GM23338 (cell line): ENCODE measurements at regions not wholly inside any gene's neighbourhood (a gene's known extent, or its start where the extent isn't known, plus 50 kb on each side); places are given as distances from the start of the nearest gene placed in this dataset.

Experiments used
- ATAC-seq: fragments of 200-7000 bp; cut with Tn5 transposase; 3 replicates; pipeline ENCODE4 v1.9.1; 2020
- DNase-seq: peaks from one replicate; pipeline ENCODE4 v3.0.0-alpha.2; 2015; ENCODE audit warnings: low spot score
- H2AFZ ChIP-seq: fragments of 200-600 bp; sonication (generic); 2 replicates; pipeline ENCODE4 v1.8.0; 2016; ENCODE audit warnings: antibody characterized with exemption, mild to moderate bottlenecking, moderate library complexity
- H3F3A ChIP-seq: fragments of 200-600 bp; sonication (generic); replicated peaks from 2 replicates; pipeline ENCODE4 v1.8.0; 2017; ENCODE audit warnings: antibody characterized with exemption, mixed run types, low read depth
- H3K27ac ChIP-seq: fragments of 200-600 bp; sonication (generic); 2 replicates; pipeline ENCODE4 v1.6.1; 2016; ENCODE audit warnings: low read depth
- H3K27me3 ChIP-seq: fragments of 200-600 bp; sonication (generic); 2 replicates; pipeline ENCODE4 v1.8.0; 2016; ENCODE audit warnings: mild to moderate bottlenecking, mixed run types, moderate library complexity; ENCODE audit not compliant: insufficient read depth
- H3K36me3 ChIP-seq: fragments of 200-600 bp; sonication (generic); 2 replicates; pipeline ENCODE4 v1.8.0; 2016; ENCODE audit warnings: mild to moderate bottlenecking; ENCODE audit not compliant: insufficient read depth
- H3K4me1 ChIP-seq: fragments of 200-600 bp; sonication (generic); 2 replicates; pipeline ENCODE4 v1.8.0; 2016; ENCODE audit warnings: mild to moderate bottlenecking, moderate library complexity; ENCODE audit not compliant: insufficient read depth
- H3K4me2 ChIP-seq: fragments of 200-600 bp; sonication (generic); 2 replicates; pipeline ENCODE4 v1.7.1; 2017; ENCODE audit warnings: mixed run types
- H3K4me3 ChIP-seq: fragments of 200-600 bp; sonication (generic); 2 replicates; pipeline ENCODE4 v1.6.1; 2016; ENCODE audit warnings: mixed run types
- H3K79me2 ChIP-seq: fragments of 200-600 bp; sonication (generic); replicated peaks from 2 replicates; pipeline ENCODE4 v1.8.0; 2017; ENCODE audit warnings: mild to moderate bottlenecking; ENCODE audit not compliant: insufficient read depth
- H3K9me2 ChIP-seq: fragments of 200-600 bp; sonication (generic); 2 replicates; pipeline ENCODE4 v1.8.0; 2017; ENCODE audit not compliant: insufficient read depth
- H4K20me1 ChIP-seq: fragments of 200-600 bp; sonication (generic); replicated peaks from 2 replicates; pipeline ENCODE4 v1.8.0; 2017; ENCODE audit warnings: mild to moderate bottlenecking; ENCODE audit not compliant: insufficient read depth
- H3K27ac Mint-ChIP-seq: 2 replicates; pipeline ENCODE4 v1.8.0; 2020; ENCODE audit warnings: inconsistent platforms, mild to moderate bottlenecking, moderate library complexity, mixed read lengths
- H3K27me3 Mint-ChIP-seq: 3 replicates; pipeline ENCODE4 v1.8.0; 2022; ENCODE audit warnings: low read depth, mild to moderate bottlenecking, moderate library complexity, mixed read lengths, inconsistent platforms; ENCODE audit not compliant: insufficient read depth, poor library complexity
- H3K36me3 Mint-ChIP-seq: 3 replicates; pipeline ENCODE4 v1.8.0; 2021; ENCODE audit warnings: low read depth, mild to moderate bottlenecking, inconsistent platforms, moderate library complexity, mixed read lengths
- H3K4me1 Mint-ChIP-seq: 3 replicates; pipeline ENCODE4 v1.8.0; 2020; ENCODE audit warnings: mild to moderate bottlenecking, inconsistent platforms, mixed read lengths
- H3K4me3 Mint-ChIP-seq: 3 replicates; pipeline ENCODE4 v1.8.0; 2021; ENCODE audit warnings: moderate library complexity, mild to moderate bottlenecking, inconsistent platforms, mixed read lengths
- H3K9me3 Mint-ChIP-seq: 3 replicates; pipeline ENCODE4 v1.8.0; 2020; ENCODE audit warnings: moderate library complexity, mild to moderate bottlenecking, inconsistent platforms, mixed read lengths
- CREB1 ChIP-seq: fragments of 250-450 bp; sonication (Bioruptor Pico); IDR thresholded peaks from 2 replicates; pipeline ENCODE4 v1.5.0; 2020; ENCODE audit warnings: low read depth, mild to moderate bottlenecking, moderate library complexity
- ETS1 ChIP-seq: IDR thresholded peaks from 2 replicates; pipeline ENCODE4 v1.6.1; 2016; ENCODE audit warnings: antibody characterized with exemption
- EZH2 ChIP-seq: fragments of 200-600 bp; sonication (generic); IDR thresholded peaks from one replicate; pipeline ENCODE4 v1.8.0; 2017; ENCODE audit warnings: antibody characterized with exemption, mild to moderate bottlenecking, low read depth; ENCODE audit not compliant: unreplicated experiment
- EZH2phosphoT487 ChIP-seq: fragments of 200-600 bp; sonication (generic); IDR thresholded peaks from one replicate; pipeline ENCODE4 v1.8.1; 2018; ENCODE audit warnings: antibody characterized with exemption; ENCODE audit not compliant: unreplicated experiment
- JUNB ChIP-seq: IDR thresholded peaks from one replicate; pipeline ENCODE4 v1.6.1; 2016; ENCODE audit warnings: antibody characterized with exemption; ENCODE audit not compliant: unreplicated experiment
- NANOG ChIP-seq: IDR thresholded peaks from 2 replicates; pipeline ENCODE4 v1.6.1; 2016; ENCODE audit warnings: antibody characterized with exemption, borderline replicate concordance
- POLR2AphosphoS5 ChIP-seq: IDR thresholded peaks from 2 replicates; pipeline ENCODE4 v1.6.1; 2016; ENCODE audit warnings: antibody characterized with exemption, low read depth
- REST ChIP-seq: IDR thresholded peaks from one replicate; pipeline ENCODE4 v1.6.1; 2018; ENCODE audit warnings: antibody characterized with exemption; ENCODE audit not compliant: unreplicated experiment
- STAT1 ChIP-seq: IDR thresholded peaks from one replicate; pipeline ENCODE4 v1.6.1; 2016; ENCODE audit warnings: antibody characterized with exemption; ENCODE audit not compliant: unreplicated experiment
- ZNF114 ChIP-seq: fragments of 250-450 bp; sonication (Bioruptor Pico); IDR thresholded peaks from 2 replicates; pipeline ENCODE4 v1.5.0; 2020; ENCODE audit warnings: mild to moderate bottlenecking, moderate library complexity
- ZNF331 ChIP-seq: fragments of 250-450 bp; sonication (Bioruptor Pico); IDR thresholded peaks from 2 replicates; pipeline ENCODE4 v1.5.0; 2020; ENCODE audit warnings: low read depth, mild to moderate bottlenecking, moderate library complexity
- TF ChIP-seq, protein P1 (sequence below): fragments of 250-450 bp; sonication (Bioruptor Pico); IDR thresholded peaks from 2 replicates; pipeline ENCODE4 v1.5.0; 2020; ENCODE audit warnings: mild to moderate bottlenecking, moderate library complexity
- TF ChIP-seq, protein P2 (sequence below), 2 experiments: fragments of 200-600 bp in 1 of 2; sonication (generic) in 1 of 2; conservative IDR thresholded peaks; 2 replicates each; pipeline versions ENCODE4 v1.5.1 to v1.6.1; 2016 to 2017; ENCODE audit warnings: antibody characterized with exemption in 2 of 2, low read depth in 2 of 2, mild to moderate bottlenecking in 2 of 2, moderate library complexity in 1 of 2

GRCh38 chr1:96220651-96221050 is 500.9 kb upstream of the PTBP2 start:
- Histone ChIP-seq H4K20me1 (no peaks in the 10 kb centered on the region), H3K4me2 (no peak overlapping the region), H3F3A (no peaks in the 10 kb centered on the region), H3K79me2 (no peaks in the 10 kb centered on the region), H3K36me3 (no peaks in the 10 kb centered on the region), H3K9me2 (peaks cover 11% of the 10 kb centered on the region; the same call in 1 of the 2 replicates), H3K4me3 (no peak overlapping the region), H2AFZ (no peak overlapping the region), H3K27me3 (no peaks in the 10 kb centered on the region), H3K4me1 (no peaks in the 10 kb centered on the region), H3K27ac (no peak overlapping the region)
- no peak overlapping the region for H3K27ac Mint-ChIP-seq
- no peak overlapping the region for H3K4me3 Mint-ChIP-seq
- no peak for TF ChIP-seq ZNF331 (CRISPR knock-in tag)
- TF ChIP-seq, protein P1, sequence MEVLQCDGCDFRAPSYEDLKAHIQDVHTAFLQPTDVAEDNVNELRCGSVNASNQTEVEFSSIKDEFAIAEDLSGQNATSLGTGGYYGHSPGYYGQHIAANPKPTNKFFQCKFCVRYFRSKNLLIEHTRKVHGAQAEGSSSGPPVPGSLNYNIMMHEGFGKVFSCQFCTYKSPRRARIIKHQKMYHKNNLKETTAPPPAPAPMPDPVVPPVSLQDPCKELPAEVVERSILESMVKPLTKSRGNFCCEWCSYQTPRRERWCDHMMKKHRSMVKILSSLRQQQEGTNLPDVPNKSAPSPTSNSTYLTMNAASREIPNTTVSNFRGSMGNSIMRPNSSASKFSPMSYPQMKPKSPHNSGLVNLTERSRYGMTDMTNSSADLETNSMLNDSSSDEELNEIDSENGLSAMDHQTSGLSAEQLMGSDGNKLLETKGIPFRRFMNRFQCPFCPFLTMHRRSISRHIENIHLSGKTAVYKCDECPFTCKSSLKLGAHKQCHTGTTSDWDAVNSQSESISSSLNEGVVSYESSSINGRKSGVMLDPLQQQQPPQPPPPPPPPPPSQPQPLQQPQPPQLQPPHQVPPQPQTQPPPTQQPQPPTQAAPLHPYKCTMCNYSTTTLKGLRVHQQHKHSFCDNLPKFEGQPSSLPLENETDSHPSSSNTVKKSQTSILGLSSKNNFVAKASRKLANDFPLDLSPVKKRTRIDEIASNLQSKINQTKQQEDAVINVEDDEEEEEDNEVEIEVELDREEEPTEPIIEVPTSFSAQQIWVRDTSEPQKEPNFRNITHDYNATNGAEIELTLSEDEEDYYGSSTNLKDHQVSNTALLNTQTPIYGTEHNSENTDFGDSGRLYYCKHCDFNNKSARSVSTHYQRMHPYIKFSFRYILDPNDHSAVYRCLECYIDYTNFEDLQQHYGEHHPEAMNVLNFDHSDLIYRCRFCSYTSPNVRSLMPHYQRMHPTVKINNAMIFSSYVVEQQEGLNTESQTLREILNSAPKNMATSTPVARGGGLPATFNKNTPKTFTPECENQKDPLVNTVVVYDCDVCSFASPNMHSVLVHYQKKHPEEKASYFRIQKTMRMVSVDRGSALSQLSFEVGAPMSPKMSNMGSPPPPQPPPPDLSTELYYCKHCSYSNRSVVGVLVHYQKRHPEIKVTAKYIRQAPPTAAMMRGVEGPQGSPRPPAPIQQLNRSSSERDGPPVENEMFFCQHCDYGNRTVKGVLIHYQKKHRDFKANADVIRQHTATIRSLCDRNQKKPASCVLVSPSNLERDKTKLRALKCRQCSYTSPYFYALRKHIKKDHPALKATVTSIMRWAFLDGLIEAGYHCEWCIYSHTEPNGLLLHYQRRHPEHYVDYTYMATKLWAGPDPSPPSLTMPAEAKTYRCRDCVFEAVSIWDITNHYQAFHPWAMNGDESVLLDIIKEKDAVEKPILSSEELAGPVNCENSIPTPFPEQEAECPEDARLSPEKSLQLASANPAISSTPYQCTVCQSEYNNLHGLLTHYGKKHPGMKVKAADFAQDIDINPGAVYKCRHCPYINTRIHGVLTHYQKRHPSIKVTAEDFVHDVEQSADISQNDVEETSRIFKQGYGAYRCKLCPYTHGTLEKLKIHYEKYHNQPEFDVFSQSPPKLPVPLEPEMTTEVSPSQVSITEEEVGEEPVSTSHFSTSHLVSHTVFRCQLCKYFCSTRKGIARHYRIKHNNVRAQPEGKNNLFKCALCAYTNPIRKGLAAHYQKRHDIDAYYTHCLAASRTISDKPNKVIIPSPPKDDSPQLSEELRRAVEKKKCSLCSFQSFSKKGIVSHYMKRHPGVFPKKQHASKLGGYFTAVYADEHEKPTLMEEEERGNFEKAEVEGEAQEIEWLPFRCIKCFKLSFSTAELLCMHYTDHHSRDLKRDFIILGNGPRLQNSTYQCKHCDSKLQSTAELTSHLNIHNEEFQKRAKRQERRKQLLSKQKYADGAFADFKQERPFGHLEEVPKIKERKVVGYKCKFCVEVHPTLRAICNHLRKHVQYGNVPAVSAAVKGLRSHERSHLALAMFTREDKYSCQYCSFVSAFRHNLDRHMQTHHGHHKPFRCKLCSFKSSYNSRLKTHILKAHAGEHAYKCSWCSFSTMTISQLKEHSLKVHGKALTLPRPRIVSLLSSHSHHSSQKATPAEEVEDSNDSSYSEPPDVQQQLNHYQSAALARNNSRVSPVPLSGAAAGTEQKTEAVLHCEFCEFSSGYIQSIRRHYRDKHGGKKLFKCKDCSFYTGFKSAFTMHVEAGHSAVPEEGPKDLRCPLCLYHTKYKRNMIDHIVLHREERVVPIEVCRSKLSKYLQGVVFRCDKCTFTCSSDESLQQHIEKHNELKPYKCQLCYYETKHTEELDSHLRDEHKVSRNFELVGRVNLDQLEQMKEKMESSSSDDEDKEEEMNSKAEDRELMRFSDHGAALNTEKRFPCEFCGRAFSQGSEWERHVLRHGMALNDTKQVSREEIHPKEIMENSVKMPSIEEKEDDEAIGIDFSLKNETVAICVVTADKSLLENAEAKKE (CRISPR knock-in tag), result no peak
- TF ChIP-seq STAT1, result no peak
- no peak for TF ChIP-seq ETS1
- TF ChIP-seq JUNB, result no peak
- TF ChIP-seq, protein P2, sequence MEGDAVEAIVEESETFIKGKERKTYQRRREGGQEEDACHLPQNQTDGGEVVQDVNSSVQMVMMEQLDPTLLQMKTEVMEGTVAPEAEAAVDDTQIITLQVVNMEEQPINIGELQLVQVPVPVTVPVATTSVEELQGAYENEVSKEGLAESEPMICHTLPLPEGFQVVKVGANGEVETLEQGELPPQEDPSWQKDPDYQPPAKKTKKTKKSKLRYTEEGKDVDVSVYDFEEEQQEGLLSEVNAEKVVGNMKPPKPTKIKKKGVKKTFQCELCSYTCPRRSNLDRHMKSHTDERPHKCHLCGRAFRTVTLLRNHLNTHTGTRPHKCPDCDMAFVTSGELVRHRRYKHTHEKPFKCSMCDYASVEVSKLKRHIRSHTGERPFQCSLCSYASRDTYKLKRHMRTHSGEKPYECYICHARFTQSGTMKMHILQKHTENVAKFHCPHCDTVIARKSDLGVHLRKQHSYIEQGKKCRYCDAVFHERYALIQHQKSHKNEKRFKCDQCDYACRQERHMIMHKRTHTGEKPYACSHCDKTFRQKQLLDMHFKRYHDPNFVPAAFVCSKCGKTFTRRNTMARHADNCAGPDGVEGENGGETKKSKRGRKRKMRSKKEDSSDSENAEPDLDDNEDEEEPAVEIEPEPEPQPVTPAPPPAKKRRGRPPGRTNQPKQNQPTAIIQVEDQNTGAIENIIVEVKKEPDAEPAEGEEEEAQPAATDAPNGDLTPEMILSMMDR (conservative IDR thresholded peaks at IDR 0.05; ENCODE audit: low read depth in 2 of 2), result no peak
- no peak for TF ChIP-seq ZNF114
- TF ChIP-seq POLR2AphosphoS5, result no peak
- TF ChIP-seq EZH2phosphoT487, result no peak
- no peak for TF ChIP-seq NANOG
- no peak for TF ChIP-seq REST
- no peak for TF ChIP-seq CREB1 (CRISPR knock-in tag)
- no peak for TF ChIP-seq EZH2
- no peaks in the 10 kb centered on the region for H3K4me1 Mint-ChIP-seq
- ATAC-seq (no peak), DNase-seq (no peak)
- H3K36me3 Mint-ChIP-seq, result peaks cover 7% of the 10 kb centered on the region; the same call in 1 of the 3 replicates
- H3K27me3 Mint-ChIP-seq, result peaks cover 2% of the 10 kb centered on the region
- H3K9me3 Mint-ChIP-seq, result peaks cover 5% of the 10 kb centered on the region; the same call in 1 of the 3 replicates
